Vagina (tissue), 2 donors: ENCODE measurements at regions not wholly inside any gene's neighbourhood (a gene's known extent, or its start where the extent isn't known, plus 50 kb on each side); places are given as distances from the start of the nearest gene placed in this dataset.

Experiments
- DNase-seq, 2 donors: peaks; one replicate each; pipeline ENCODE4 v3.0.0-alpha.2; 2017; ENCODE audit errors: extremely low spot score in 2 of 2
- H3K27ac ChIP-seq: fragments of 200-600 bp; sonication (generic); one replicate; pipeline ENCODE4 v1.5.1; 2019
- H3K27me3 ChIP-seq: fragments of 200-600 bp; sonication (generic); one replicate; pipeline ENCODE4 v1.5.1; 2019
- H3K36me3 ChIP-seq, 2 donors: fragments of 200-600 bp; sonication (generic); one replicate each; pipeline ENCODE4 v1.5.1; 2017 to 2019
- H3K4me1 ChIP-seq: fragments of 200-600 bp; sonication (generic); one replicate; pipeline ENCODE4 v1.5.1; 2019
- H3K4me3 ChIP-seq, 2 donors: fragments of 200-600 bp; sonication (generic); 1 replicate in 1 of 2; 2 replicates in 1 of 2; pipeline ENCODE4 v1.5.1; 2016 to 2019
- H3K9me3 ChIP-seq: fragments of 200-600 bp; sonication (generic); one replicate; pipeline ENCODE4 v1.5.1; 2019
- POLR2A ChIP-seq, 2 donors: fragments of 450-650 bp; IDR thresholded peaks; one replicate each; pipeline ENCODE4 v1.6.1; 2017; ENCODE audit warnings: antibody characterized with exemption in 2 of 2, mild to moderate bottlenecking in 2 of 2, moderate library complexity in 2 of 2
- POLR2AphosphoS5 ChIP-seq, 2 donors: sonication (generic); formaldehyde crosslinking; IDR thresholded peaks; one replicate each; pipeline ENCODE4 v1.9.0; 2017; ENCODE audit warnings: antibody characterized with exemption in 2 of 2, mild to moderate bottlenecking in 2 of 2, low read depth in 1 of 2; ENCODE audit not compliant: insufficient read depth in 1 of 2
- intact Hi-C: fragments of 100-400 bp; cut with DNase I; formaldehyde crosslinking; loops from one replicate; pipeline ENCODE4 v1.15.1; 2023
- TF ChIP-seq, protein P1 (sequence below), 3 experiments: fragments of 450-650 bp in 2 of 3; fragments of 200-600 bp in 1 of 3; sonication (generic) in 1 of 3; IDR thresholded peaks; one replicate each; pipeline ENCODE4 v1.5.1; 2017 to 2019; ENCODE audit warnings: antibody characterized with exemption in 3 of 3, mild to moderate bottlenecking in 2 of 3, moderate library complexity in 2 of 3

DNA sequence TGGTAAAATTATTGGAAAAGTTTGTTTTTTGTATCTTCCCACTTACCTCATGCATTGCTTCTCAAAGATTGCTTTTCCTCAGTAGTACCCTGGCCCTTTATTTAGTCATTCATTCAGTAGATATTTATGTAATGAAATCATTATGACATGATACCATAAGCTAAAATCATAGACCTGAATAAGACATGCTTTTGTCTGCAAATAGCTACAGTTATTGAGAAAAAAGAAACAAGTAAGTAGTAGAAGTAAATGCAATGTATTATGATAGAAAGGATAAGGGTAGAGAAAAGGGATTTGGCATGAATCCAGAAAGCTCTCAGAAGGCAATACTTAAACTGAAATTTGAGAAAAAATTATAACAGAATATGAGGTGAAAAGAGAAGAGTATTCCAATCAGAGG lies 352.5 kb downstream of the GPM6A start:
- no peaks in the 10 kb centered on the region for H3K36me3 ChIP-seq
- no peaks in the 10 kb centered on the region for H3K27me3 ChIP-seq
- intact Hi-C loops: no loop called here
- no peaks in the 10 kb centered on the region for H3K4me1 ChIP-seq
- no peak overlapping the region for H3K27ac ChIP-seq
- TF ChIP-seq POLR2AphosphoS5 (IDR thresholded peaks at IDR 0.05; ENCODE audit: insufficient read depth in 1 of 2, low read depth in 1 of 2) (no peak), POLR2A (IDR thresholded peaks at IDR 0.05) (no peak)
- H3K9me3 ChIP-seq: no peaks in the 10 kb centered on the region
- no peak for DNase-seq
- H3K4me3 ChIP-seq: no peak overlapping the region

DNA sequence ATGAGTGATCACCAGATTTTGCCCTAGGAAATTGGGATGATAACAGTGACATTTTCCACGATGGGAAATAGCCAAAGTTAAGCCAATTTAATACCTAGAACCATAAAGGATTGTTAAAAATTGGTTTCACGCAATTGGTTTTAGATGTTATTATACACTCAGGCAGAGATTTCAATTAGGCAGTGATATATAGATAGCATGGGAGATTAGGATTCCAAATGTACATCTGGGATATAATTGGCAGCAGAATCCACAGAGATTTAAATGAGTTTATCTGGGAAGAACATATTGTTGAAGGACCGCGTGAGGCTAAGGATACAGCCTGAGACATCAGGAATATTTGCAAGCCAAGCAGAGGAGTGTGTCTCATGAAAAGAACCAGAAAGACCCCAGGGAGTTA lies 351.6 kb downstream of the GPM6A start:
- no peak overlapping the region for H3K27ac ChIP-seq
- H3K9me3 ChIP-seq: no peaks in the 10 kb centered on the region
- no peak overlapping the region for H3K4me3 ChIP-seq
- intact Hi-C loops: no loop called here
- no peaks in the 10 kb centered on the region for H3K27me3 ChIP-seq
- TF ChIP-seq POLR2A (IDR thresholded peaks at IDR 0.05) (no peak), POLR2AphosphoS5 (IDR thresholded peaks at IDR 0.05; ENCODE audit: insufficient read depth in 1 of 2, low read depth in 1 of 2) (no peak)
- TF ChIP-seq, protein P1, sequence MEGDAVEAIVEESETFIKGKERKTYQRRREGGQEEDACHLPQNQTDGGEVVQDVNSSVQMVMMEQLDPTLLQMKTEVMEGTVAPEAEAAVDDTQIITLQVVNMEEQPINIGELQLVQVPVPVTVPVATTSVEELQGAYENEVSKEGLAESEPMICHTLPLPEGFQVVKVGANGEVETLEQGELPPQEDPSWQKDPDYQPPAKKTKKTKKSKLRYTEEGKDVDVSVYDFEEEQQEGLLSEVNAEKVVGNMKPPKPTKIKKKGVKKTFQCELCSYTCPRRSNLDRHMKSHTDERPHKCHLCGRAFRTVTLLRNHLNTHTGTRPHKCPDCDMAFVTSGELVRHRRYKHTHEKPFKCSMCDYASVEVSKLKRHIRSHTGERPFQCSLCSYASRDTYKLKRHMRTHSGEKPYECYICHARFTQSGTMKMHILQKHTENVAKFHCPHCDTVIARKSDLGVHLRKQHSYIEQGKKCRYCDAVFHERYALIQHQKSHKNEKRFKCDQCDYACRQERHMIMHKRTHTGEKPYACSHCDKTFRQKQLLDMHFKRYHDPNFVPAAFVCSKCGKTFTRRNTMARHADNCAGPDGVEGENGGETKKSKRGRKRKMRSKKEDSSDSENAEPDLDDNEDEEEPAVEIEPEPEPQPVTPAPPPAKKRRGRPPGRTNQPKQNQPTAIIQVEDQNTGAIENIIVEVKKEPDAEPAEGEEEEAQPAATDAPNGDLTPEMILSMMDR (IDR thresholded peaks at IDR 0.05): no peak
- no peaks in the 10 kb centered on the region for H3K4me1 ChIP-seq
- H3K36me3 ChIP-seq: no peaks in the 10 kb centered on the region
- DNase-seq: no peak

DNA sequence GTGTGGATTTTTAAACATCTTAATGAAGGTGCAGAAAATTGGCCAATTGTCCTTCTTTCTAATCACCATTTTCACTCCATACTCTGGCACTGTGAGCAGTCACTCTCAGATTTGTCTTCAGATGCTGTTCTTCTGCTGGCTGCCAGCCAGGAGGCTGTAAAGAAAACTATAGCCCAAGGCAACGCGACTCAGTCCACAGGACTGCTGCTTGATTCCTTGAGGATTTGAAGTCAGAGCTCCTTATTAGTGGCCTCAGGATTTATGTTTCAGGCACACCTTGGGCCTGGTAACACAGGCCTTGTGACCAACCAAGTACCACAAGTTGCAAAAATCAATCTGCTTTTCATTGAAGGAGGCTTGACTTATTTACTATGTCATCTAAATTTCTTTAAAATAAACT lies 342.6 kb downstream of the GPM6A start:
- H3K4me1 ChIP-seq: no peaks in the 10 kb centered on the region
- H3K4me3 ChIP-seq: no peak overlapping the region
- TF ChIP-seq POLR2AphosphoS5 (IDR thresholded peaks at IDR 0.05; ENCODE audit: insufficient read depth in 1 of 2, low read depth in 1 of 2) (no peak), POLR2A (IDR thresholded peaks at IDR 0.05) (no peak)
- TF ChIP-seq, protein P1 (IDR thresholded peaks at IDR 0.05): no peak
- no peaks in the 10 kb centered on the region for H3K9me3 ChIP-seq
- no peak for DNase-seq
- H3K27ac ChIP-seq: no peak overlapping the region
- intact Hi-C loops: no loop called here
- no peaks in the 10 kb centered on the region for H3K27me3 ChIP-seq
- no peaks in the 10 kb centered on the region for H3K36me3 ChIP-seq

DNA sequence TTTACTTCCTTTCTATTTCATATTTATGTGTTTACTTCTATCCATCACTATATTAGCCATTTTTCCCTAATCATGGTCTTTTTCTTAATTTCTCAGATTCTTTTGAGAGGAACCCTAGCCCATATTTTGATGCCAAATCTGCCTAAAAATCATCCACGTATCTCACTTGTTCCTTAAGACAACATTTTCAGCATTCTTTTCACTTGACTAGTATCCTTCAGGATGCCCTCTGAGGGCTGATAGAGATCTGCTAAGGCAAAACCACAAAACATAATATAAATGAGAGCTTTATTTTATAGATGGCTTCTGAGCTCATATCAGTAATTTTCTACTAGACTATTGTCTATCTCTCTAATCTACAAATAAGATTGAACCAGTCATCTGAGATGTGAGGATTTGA lies 341.9 kb downstream of the GPM6A start:
- H3K36me3 ChIP-seq: no peaks in the 10 kb centered on the region
- no peak for DNase-seq
- intact Hi-C loops: no loop called here
- H3K27me3 ChIP-seq: no peaks in the 10 kb centered on the region
- no peak overlapping the region for H3K27ac ChIP-seq
- TF ChIP-seq POLR2A (IDR thresholded peaks at IDR 0.05): no peak
- no peak for TF ChIP-seq POLR2AphosphoS5 (IDR thresholded peaks at IDR 0.05; ENCODE audit: insufficient read depth in 1 of 2, low read depth in 1 of 2)
- TF ChIP-seq, protein P1 (IDR thresholded peaks at IDR 0.05): no peak
- no peak overlapping the region for H3K4me3 ChIP-seq
- H3K9me3 ChIP-seq: no peaks in the 10 kb centered on the region
- H3K4me1 ChIP-seq: no peaks in the 10 kb centered on the region

DNA sequence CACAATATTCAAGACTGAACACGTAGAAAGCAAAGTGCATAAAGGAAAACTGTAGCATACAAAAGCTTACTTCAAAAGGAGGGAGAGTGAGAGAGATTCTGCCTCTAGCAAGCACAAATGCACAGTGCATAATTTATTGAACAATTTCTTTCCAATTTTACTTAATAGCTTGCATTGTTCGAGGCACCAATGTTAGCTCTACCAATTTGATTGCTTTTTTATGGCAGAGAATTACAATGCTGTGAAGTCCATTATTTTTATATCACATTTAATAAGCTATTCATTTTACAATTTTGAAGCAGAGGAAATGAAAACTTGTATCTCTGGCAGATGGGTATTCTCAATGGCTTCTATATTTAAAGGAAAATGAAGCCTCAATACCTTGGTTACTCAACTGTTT lies 331.7 kb downstream of the GPM6A start:
- intact Hi-C loops: no loop called here
- no peak overlapping the region for H3K4me3 ChIP-seq
- H3K27me3 ChIP-seq: no peaks in the 10 kb centered on the region
- H3K4me1 ChIP-seq: no peaks in the 10 kb centered on the region
- no peaks in the 10 kb centered on the region for H3K9me3 ChIP-seq
- TF ChIP-seq POLR2AphosphoS5 (IDR thresholded peaks at IDR 0.05; ENCODE audit: insufficient read depth in 1 of 2, low read depth in 1 of 2): no peak
- TF ChIP-seq, protein P1 (IDR thresholded peaks at IDR 0.05): no peak
- no peak for TF ChIP-seq POLR2A (IDR thresholded peaks at IDR 0.05)
- H3K36me3 ChIP-seq: no peaks in the 10 kb centered on the region
- DNase-seq: no peak
- H3K27ac ChIP-seq: no peak overlapping the region
